Activated T-helper 1 cell treated with anti-CD3 and anti-CD28 coated beads, Interleukin-12 subunit alpha, Interleukin-12 subunit beta, Interleukin-2, Interleukin-4 antibody, amounts not matched to agents 30 ng/mL and 10 ng/mL and 1 ng/mL, durations not matched to agents 14 hours and 24 hours and 36 hours (primary cell): ENCODE measurements at regions not wholly inside any gene's neighbourhood (a gene's known extent, or its start where the extent isn't known, plus 50 kb on each side); places are given as distances from the start of the nearest gene placed in this dataset.

ENCODE experiments used
- DNase-seq: peaks from one replicate; pipeline ENCODE4 v3.0.0; 2021; ENCODE audit warnings: low spot score
- H3K27ac Mint-ChIP-seq: one replicate; pipeline ENCODE4 v1.8.0; 2021; ENCODE audit warnings: mild to moderate bottlenecking, mixed read lengths
- H3K27me3 Mint-ChIP-seq: one replicate; pipeline ENCODE4 v1.8.0; 2022; ENCODE audit warnings: mild to moderate bottlenecking, moderate library complexity, mixed read lengths; ENCODE audit not compliant: insufficient read depth
- H3K36me3 Mint-ChIP-seq: one replicate; pipeline ENCODE4 v1.8.0; 2021; ENCODE audit warnings: low read depth, mixed read lengths
- H3K4me1 Mint-ChIP-seq: one replicate; pipeline ENCODE4 v1.8.0; 2021; ENCODE audit warnings: low read depth, mixed read lengths
- H3K4me3 Mint-ChIP-seq: one replicate; pipeline ENCODE4 v1.8.0; 2021; ENCODE audit warnings: mild to moderate bottlenecking, moderate library complexity, mixed read lengths
- H3K9me3 Mint-ChIP-seq: one replicate; pipeline ENCODE4 v1.8.0; 2021; ENCODE audit warnings: mixed read lengths
- intact Hi-C: fragments of 100-400 bp; cut with micrococcal nuclease; formaldehyde crosslinking; loops from one replicate; pipeline ENCODE4 v1.15.1; 2024

DNA sequence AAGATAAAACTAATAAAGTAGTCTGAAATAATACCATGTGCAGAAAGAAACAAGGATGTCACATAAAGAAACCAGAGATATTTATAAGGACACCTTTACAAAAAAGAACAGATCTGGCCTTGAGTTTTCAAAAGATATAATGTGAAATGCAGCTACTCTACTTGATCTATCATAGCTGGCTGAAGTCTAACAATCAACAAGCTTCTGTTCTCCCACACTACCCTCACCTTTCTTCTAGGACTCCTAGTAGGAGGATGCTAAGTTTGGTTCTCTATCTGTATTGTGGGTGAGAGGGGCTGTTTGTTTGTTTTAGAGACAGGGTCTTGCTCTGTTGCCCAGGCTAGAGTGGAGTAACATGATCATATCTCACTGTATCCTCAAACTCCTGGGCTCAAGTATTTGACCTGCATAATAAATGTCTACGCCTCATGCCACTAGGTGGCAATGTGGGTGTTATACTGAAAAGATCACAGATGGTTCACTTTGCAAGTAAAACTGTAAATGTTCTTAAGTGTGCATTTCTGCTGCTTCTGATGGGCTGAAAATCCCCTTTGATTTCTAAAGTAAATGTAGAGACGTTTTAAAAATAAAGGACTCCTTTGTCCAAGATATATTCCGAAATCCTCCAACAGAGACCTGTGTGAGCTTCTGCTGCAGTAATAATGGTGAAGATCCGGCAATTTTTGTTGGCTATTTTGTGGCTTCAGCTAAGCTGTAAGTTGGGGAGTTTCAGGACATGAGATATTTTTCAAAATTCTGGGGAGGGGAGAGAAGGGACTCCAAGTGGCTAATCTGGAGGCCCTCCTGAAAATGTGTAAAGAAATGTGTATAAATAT is 269.3 kb downstream of the DAD1 start:
- Mint-ChIP-seq H3K36me3 (no peaks in the 10 kb centered on the region), H3K27ac (peak overlapping the region; percentile 72), H3K4me1 (no peaks in the 10 kb centered on the region), H3K4me3 (peak overlapping the region; percentile 77), H3K9me3 (no peaks in the 10 kb centered on the region), H3K27me3 (no peaks in the 10 kb centered on the region)
- intact Hi-C loops: loop anchor here (5.0 kb wide), 1 partner anchor 58 kb away; no protein-coding TSS in a partner anchor
- DNase-seq: no peak

DNA sequence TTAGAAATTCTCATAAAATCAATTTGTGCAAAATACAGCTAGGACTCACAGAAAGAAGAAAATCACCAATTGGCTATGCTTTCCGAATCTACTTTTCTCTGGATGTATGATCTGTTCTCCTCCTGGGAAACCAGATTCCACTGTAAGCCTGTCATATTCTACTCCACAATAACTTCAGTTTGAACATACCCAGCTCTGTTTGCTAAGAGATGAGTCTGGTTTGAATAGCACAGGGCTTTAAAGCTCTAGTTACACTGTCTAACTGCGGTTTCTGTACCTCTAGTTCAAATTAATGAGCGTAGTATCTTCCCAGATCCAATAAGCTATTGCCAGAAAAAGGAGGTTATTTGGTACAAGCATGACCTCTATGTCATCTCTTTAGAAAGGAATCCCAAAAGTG is 270.1 kb downstream of the DAD1 start:
- H3K4me1 Mint-ChIP-seq: no peaks in the 10 kb centered on the region
- H3K9me3 Mint-ChIP-seq: no peaks in the 10 kb centered on the region
- no peaks in the 10 kb centered on the region for H3K36me3 Mint-ChIP-seq
- H3K27ac Mint-ChIP-seq: peak overlapping the region; percentile 72
- no peak for DNase-seq
- H3K4me3 Mint-ChIP-seq: peak overlapping the region; percentile 22
- intact Hi-C loops: loop anchor here (5.0 kb wide), 1 partner anchor 58 kb away; no protein-coding TSS in a partner anchor
- H3K27me3 Mint-ChIP-seq: no peaks in the 10 kb centered on the region

DNA sequence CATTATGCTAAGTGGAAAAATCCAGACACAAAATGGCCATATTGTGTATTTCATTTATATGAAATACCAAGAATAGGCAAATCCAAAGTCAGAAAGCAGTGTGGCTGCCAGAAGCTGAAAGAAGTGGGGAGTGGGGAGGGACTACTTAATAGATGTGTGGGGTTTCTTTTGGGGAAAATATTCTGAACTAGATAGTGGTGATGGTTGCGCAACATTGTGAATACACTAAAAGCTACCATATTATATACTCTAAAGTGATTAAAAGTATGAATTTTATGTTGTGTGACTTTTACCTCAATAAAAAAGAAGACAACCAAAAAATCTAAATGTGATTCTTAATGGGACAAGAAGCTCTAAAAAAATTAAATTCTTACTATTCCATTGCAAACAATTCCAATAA is 272.6 kb downstream of the DAD1 start:
- H3K36me3 Mint-ChIP-seq: no peaks in the 10 kb centered on the region
- H3K4me3 Mint-ChIP-seq: no peak overlapping the region
- DNase-seq: no peak
- no peaks in the 10 kb centered on the region for H3K27me3 Mint-ChIP-seq
- no peaks in the 10 kb centered on the region for H3K4me1 Mint-ChIP-seq
- H3K9me3 Mint-ChIP-seq: no peaks in the 10 kb centered on the region
- intact Hi-C loops: loop anchor here (5.0 kb wide), 1 partner anchor 61 kb away; no protein-coding TSS in a partner anchor
- no peak overlapping the region for H3K27ac Mint-ChIP-seq

DNA sequence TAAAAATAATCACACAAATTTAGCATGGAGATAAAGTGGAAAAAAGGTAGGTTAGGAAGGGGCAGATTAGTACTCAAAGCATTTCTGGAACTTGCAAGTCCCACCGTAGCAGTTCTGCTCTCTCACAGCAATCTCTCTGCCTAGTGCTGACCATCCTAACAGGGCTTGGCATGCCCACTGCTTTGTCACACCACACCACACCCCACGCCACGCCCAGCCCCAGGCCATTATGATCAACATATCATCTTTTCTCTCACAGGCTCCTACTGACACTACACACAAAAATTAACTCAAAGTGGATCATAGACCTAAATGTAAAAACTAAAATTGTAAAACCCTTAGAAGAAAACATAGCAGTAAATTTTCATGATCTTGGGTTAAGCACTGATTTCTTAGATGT is 273.7 kb downstream of the DAD1 start:
- intact Hi-C loops: loop anchor here (5.0 kb wide), 1 partner anchor 62 kb away; no protein-coding TSS in a partner anchor
- DNase-seq: no peak
- H3K4me3 Mint-ChIP-seq: no peak overlapping the region
- H3K4me1 Mint-ChIP-seq: no peaks in the 10 kb centered on the region
- no peaks in the 10 kb centered on the region for H3K9me3 Mint-ChIP-seq
- H3K27ac Mint-ChIP-seq: peak overlapping the region; percentile 70
- no peaks in the 10 kb centered on the region for H3K27me3 Mint-ChIP-seq
- no peaks in the 10 kb centered on the region for H3K36me3 Mint-ChIP-seq

DNA sequence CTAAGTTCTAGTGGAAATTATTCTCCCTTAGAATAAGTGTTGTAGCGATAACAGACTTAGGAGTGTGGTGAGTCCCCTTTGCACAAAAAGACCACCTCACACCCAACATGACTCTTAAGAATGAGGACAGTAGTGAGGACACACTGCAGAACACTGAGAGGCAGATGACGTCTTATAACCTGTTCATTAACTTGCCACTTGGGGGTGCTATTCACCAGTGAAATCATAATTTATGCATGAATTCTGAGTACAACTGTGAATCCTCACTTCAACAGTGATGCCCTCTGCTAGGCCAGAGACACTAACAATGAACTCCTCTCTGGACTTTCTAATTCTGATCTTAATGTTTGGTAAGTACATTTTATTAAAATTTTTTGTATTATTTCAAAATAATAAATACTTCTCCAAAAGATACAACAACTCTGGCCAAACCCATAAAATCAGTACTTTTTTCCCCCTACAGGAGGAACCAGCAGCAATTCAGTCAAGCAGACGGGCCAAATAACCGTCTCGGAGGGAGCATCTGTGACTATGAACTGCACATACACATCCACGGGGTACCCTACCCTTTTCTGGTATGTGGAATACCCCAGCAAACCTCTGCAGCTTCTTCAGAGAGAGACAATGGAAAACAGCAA is 274.7 kb downstream of the DAD1 start:
- no peaks in the 10 kb centered on the region for H3K4me1 Mint-ChIP-seq
- peak overlapping the region; percentile 72 for H3K27ac Mint-ChIP-seq
- intact Hi-C loops: loop anchor here (5.0 kb wide), 1 partner anchor 178 kb away; no protein-coding TSS in a partner anchor
- no peak for DNase-seq
- H3K36me3 Mint-ChIP-seq: no peaks in the 10 kb centered on the region
- no peaks in the 10 kb centered on the region for H3K27me3 Mint-ChIP-seq
- peak overlapping the region; percentile 69 for H3K4me3 Mint-ChIP-seq
- no peaks in the 10 kb centered on the region for H3K9me3 Mint-ChIP-seq

DNA sequence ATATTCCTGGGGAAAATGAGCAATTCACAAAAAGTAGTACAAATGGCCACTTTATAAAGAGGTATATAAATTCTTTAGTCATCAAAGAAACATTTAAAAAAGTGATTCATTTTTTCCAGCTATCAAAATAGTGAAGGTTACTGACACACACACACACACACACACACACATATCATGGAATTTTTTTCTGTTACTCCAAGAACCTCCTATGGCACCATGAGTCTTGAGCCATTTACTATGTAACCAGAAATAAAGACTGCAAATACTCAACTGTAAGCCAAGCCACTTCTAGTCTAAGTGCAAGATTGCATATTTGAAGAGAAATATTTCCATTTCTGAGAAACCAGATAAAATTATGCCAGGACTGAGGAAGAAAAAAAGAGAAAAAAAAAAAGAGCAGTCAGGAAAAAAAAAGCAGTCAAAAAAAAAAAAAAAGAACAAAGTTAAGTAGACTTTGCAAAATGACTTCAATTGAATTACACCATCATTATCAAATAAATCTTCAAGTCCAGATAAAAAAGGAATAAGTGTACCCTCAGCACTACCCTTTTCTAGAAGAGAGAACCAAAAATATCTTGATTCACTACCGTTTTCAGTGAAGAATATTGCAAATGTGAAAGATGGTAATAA is 275.7 kb downstream of the DAD1 start:
- no peaks in the 10 kb centered on the region for H3K4me1 Mint-ChIP-seq
- intact Hi-C loops: loop anchor here (5.0 kb wide), 1 partner anchor 179 kb away; no protein-coding TSS in a partner anchor
- no peaks in the 10 kb centered on the region for H3K36me3 Mint-ChIP-seq
- DNase-seq: no peak
- H3K27me3 Mint-ChIP-seq: no peaks in the 10 kb centered on the region
- H3K4me3 Mint-ChIP-seq: no peak overlapping the region
- H3K9me3 Mint-ChIP-seq: no peaks in the 10 kb centered on the region
- H3K27ac Mint-ChIP-seq: peak overlapping the region; percentile 65

DNA sequence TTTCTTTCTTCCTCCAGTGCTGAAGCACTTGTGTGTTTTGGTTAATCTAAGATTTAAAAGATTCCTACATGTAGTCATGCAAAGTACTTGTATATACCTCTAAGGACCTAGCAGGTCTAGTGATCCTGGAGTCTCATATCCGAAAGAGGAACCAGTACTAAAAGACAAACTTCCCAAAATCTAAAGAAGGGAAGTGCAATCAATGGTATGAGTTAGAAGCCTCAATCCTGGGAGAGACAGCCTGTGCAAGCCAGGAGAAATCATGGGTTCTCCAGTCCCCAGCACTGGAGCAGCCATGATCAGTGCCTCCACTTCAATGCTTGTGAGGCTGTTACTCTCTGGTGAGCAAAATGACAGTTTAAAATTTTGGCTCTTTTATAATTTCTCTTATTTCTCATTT is 277.4 kb downstream of the DAD1 start:
- Mint-ChIP-seq H3K4me1 (no peaks in the 10 kb centered on the region), H3K27me3 (no peaks in the 10 kb centered on the region), H3K36me3 (no peaks in the 10 kb centered on the region), H3K27ac (no peak overlapping the region), H3K9me3 (no peaks in the 10 kb centered on the region), H3K4me3 (no peak overlapping the region)
- no peak for DNase-seq
- intact Hi-C loops: loop anchor here (5.0 kb wide), 1 partner anchor 181 kb away; no protein-coding TSS in a partner anchor

DNA sequence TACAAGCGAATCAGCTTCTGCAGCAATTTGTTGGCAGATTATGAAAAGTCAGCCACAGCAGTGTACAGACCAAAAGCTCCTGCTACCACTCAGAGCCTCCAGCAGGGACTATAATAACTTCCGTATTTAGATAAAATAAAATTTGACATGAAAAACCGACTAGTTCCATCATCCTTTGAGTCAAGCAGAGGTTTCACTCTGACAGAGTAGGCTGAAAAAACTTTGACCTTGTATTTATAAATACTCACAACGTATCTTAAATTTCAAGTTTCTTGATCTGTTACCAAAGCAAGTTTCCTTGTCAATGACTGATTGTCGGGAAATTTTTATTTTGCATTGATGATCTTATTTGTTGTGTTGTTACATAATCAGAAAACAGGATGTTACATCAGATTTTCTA is 283.4 kb downstream of the DAD1 start:
- intact Hi-C loops: no loop called here
- no peak overlapping the region for H3K4me3 Mint-ChIP-seq

DNA sequence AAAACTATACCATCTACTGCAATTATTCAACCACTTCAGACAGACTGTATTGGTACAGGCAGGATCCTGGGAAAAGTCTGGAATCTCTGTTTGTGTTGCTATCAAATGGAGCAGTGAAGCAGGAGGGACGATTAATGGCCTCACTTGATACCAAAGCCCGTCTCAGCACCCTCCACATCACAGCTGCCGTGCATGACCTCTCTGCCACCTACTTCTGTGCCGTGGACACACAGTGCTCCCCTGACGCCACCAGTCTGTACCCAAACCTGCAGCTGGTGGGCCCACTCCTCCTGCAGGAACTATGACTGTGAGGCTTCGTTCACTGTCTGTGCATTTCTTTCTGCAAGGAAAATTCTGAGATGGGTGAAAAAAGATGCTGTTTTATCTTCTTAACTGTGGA is 284.7 kb downstream of the DAD1 start:
- DNase-seq: no peak
- H3K36me3 Mint-ChIP-seq: no peaks in the 10 kb centered on the region
- no peaks in the 10 kb centered on the region for H3K9me3 Mint-ChIP-seq
- no peaks in the 10 kb centered on the region for H3K27me3 Mint-ChIP-seq
- intact Hi-C loops: loop anchor here (5.0 kb wide), 1 partner anchor 253 kb away; no protein-coding TSS in a partner anchor
- H3K4me1 Mint-ChIP-seq: no peaks in the 10 kb centered on the region
- no peak overlapping the region for H3K27ac Mint-ChIP-seq
- H3K4me3 Mint-ChIP-seq: peak overlapping the region; percentile 70

More for the DNA sequence above, 283.4 kb downstream of the DAD1 start:
- H3K27ac Mint-ChIP-seq: no peak overlapping the region
- no peaks in the 10 kb centered on the region for H3K9me3 Mint-ChIP-seq
- no peaks in the 10 kb centered on the region for H3K4me1 Mint-ChIP-seq
- no peak for DNase-seq
- no peaks in the 10 kb centered on the region for H3K27me3 Mint-ChIP-seq
- no peaks in the 10 kb centered on the region for H3K36me3 Mint-ChIP-seq

DNA sequence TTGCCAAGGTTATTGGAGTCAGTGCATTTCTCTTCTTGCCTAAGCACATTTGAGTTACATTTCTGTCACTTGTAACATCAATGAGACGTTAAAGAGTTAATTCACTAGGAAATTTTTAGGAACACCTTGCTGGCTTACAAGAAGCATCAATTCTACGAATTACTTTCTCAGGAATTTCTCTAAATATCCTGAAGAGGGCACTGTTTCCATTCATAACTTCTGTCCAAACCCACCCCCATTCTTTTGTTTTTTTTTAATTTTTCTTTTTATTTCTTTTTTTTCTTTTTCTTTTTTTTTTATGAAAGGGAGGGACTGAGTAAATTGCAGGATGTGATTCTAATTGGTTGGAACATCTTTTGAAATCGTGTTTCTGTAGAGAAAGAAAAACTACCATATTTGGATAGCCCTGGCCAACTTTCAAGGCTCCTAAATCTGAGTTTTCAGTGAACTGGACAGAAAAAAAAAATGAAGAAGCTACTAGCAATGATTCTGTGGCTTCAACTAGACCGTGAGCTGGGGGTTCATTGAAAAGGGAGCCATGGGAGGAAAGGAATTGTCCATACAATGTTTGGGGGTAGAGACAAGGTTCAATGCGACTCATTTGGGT is 285.3 kb downstream of the DAD1 start:
- Mint-ChIP-seq H3K4me1 (no peaks in the 10 kb centered on the region), H3K9me3 (no peaks in the 10 kb centered on the region), H3K27me3 (no peaks in the 10 kb centered on the region), H3K36me3 (no peaks in the 10 kb centered on the region), H3K4me3 (peak overlapping the region; percentile 70), H3K27ac (peak overlapping the region; percentile 48)
- intact Hi-C loops: loop anchor here (5.0 kb wide), 1 partner anchor 254 kb away; no protein-coding TSS in a partner anchor
- DNase-seq: no peak

DNA sequence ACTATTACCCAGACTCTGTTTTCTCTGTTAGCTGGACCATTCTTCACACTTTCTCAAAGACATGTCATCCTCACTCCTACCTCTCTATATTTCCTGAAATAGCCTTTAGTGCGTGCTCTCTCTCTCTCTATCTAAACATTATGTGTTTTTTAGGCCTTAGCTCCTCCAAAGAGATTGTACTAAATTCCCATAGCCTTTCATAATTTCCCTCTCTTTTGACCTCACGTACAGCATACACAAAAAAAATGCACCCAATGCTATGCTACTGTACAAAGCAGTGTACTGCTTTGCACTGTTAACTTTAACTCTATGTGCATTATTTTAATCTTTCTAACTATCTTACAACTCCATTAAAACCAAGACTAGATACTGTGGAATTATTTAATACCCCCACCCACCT is 288.4 kb downstream of the DAD1 start:
- intact Hi-C loops: loop anchor here (5.0 kb wide), 1 partner anchor 257 kb away; no protein-coding TSS in a partner anchor

DNA sequence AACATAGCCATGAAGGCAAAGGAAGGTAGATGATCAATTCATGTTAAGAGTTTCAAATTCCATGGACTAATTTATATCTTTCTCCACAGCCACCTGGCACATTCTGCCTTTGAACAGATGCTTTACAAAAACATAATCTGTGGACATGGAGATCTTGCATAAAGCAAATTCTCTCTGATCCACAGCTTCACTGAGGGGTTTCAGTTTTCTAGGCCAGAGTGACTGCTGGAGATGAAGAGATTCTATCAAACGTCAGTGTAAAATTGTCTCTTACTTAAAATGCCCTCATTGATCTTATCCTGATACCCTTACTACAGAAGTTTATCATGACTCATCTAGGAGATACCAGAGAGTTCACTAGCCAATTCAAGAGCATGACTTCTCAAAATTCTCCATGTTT is 291.6 kb downstream of the DAD1 start:
- H3K4me3 Mint-ChIP-seq: no peak overlapping the region

More for the DNA sequence above, 288.4 kb downstream of the DAD1 start:
- Mint-ChIP-seq H3K4me1 (no peaks in the 10 kb centered on the region), H3K36me3 (no peaks in the 10 kb centered on the region), H3K27ac (no peak overlapping the region), H3K4me3 (no peak overlapping the region), H3K27me3 (no peaks in the 10 kb centered on the region), H3K9me3 (no peaks in the 10 kb centered on the region)
- no peak for DNase-seq

More for the DNA sequence above, 291.6 kb downstream of the DAD1 start:
- no peak for DNase-seq
- no peaks in the 10 kb centered on the region for H3K9me3 Mint-ChIP-seq
- H3K27ac Mint-ChIP-seq: no peak overlapping the region
- intact Hi-C loops: no loop called here
- no peaks in the 10 kb centered on the region for H3K4me1 Mint-ChIP-seq
- H3K27me3 Mint-ChIP-seq: no peaks in the 10 kb centered on the region
- H3K36me3 Mint-ChIP-seq: no peaks in the 10 kb centered on the region
